Lung (tissue), 11 donors: ENCODE measurements at regions not wholly inside any gene's neighbourhood (a gene's known extent, or its start where the extent isn't known, plus 50 kb on each side); places are given as distances from the start of the nearest gene placed in this dataset.

ENCODE experiments used
- ATAC-seq: fragments of 200-7000 bp; cut with Tn5 transposase; one replicate; pipeline ENCODE4 v1.9.1; 2020; ENCODE audit warnings: moderate number of reproducible peaks; ENCODE audit not compliant: insufficient read depth, low FRiP score
- DNase-seq, 3 donors: peaks; one replicate each; pipeline ENCODE4 v3.0.0-alpha.2; 2013 to 2017
- H3K27ac ChIP-seq, 2 donors: one replicate each; pipeline ENCODE4 v1.5.1; 2013; ENCODE audit warnings: mild to moderate bottlenecking in 2 of 2, moderate library complexity in 2 of 2, control low read depth in 1 of 2, inconsistent platforms in 1 of 2, low read depth in 1 of 2, low read length in 1 of 2
- H3K27me3 ChIP-seq, 3 donors: one replicate each; pipeline ENCODE4 v1.5.1; 2013; ENCODE audit warnings: low read length in 2 of 3; ENCODE audit not compliant: control insufficient read depth in 3 of 3, insufficient read depth in 3 of 3
- H3K36me3 ChIP-seq, 4 donors: one replicate each; pipeline ENCODE4 v1.5.1; 2013; ENCODE audit warnings: low read length in 4 of 4, mild to moderate bottlenecking in 1 of 4, moderate library complexity in 1 of 4; ENCODE audit not compliant: control insufficient read depth in 4 of 4, insufficient read depth in 4 of 4
- H3K4me1 ChIP-seq, 5 donors: one replicate each; pipeline ENCODE4 v1.5.1; 2013; ENCODE audit warnings: low read length in 5 of 5, mild to moderate bottlenecking in 2 of 5, moderate library complexity in 1 of 5; ENCODE audit not compliant: control insufficient read depth in 5 of 5, insufficient read depth in 5 of 5
- H3K4me3 ChIP-seq: one replicate; pipeline ENCODE4 v1.5.1; 2013; ENCODE audit warnings: mild to moderate bottlenecking, control low read depth, moderate library complexity
- H3K9ac ChIP-seq, 2 donors: one replicate each; pipeline ENCODE4 v1.5.1; 2013; ENCODE audit warnings: low read length in 2 of 2, control low read depth in 1 of 2; ENCODE audit not compliant: insufficient read depth in 1 of 2
- H3K9me3 ChIP-seq, 4 donors: one replicate each; pipeline ENCODE4 v1.5.1; 2013; ENCODE audit warnings: low read length in 3 of 4, mild to moderate bottlenecking in 1 of 4, moderate library complexity in 1 of 4; ENCODE audit not compliant: control insufficient read depth in 4 of 4, insufficient read depth in 3 of 4
- CTCF ChIP-seq: IDR thresholded peaks from 2 replicates; pipeline ENCODE4 v1.5.1; 2012; ENCODE audit warnings: mild to moderate bottlenecking; ENCODE audit errors: control extremely low read depth, extremely low read depth
- WGBS, 2 donors: extraction: QIAGEN DNeasy Blood & Tissue Kit; methylation state at CpG; one replicate each; pipeline ENCODE4 v1.1.7; 2013; 5-methylcytosine and 5-hydroxymethylcytosine counted together
- donor health status: control.
- donor health status: control.
- donor health status: Bipolar disorder and iron deficiency.
- donor health status: healthy.
- donor health status: DM: yes; HTN: yes; CAD: no.

- no peak for TF ChIP-seq CTCF
- Histone ChIP-seq H3K4me1 (peaks cover 0 to 12% (median 4%) of the 10 kb centered on the region in 5 donors), H3K9ac (no peak overlapping the region), H3K27me3 (no peaks in the 10 kb centered on the region), H3K4me3 (no peak overlapping the region), H3K27ac (no peak overlapping the region), H3K36me3 (no peaks in the 10 kb centered on the region), H3K9me3 (peaks cover 0 to 7% (median 1%) of the 10 kb centered on the region in 4 donors)
- 83 to 85% methylated on average over 15 of the region's 15 CpGs for WGBS, 2 donors
- DNase-seq (no peak), ATAC-seq (no peak)
Observed at GRCh38 chr10:2476218-2476811, 591.0 kb upstream of the PFKP start.

- no peak for ATAC-seq
- no peak overlapping the region for H3K9ac ChIP-seq
- TF ChIP-seq CTCF: no peak
- no peak for DNase-seq
- H3K36me3 ChIP-seq: no peaks in the 10 kb centered on the region
- no peak overlapping the region for H3K27ac ChIP-seq
- H3K9me3 ChIP-seq: peaks cover 0 to 6% (median 1%) of the 10 kb centered on the region in 4 donors
- no peak overlapping the region for H3K4me3 ChIP-seq
- H3K27me3 ChIP-seq: no peaks in the 10 kb centered on the region
- H3K4me1 ChIP-seq: peaks cover 0 to 17% (median 4%) of the 10 kb centered on the region in 5 donors
- 60 to 64% methylated on average over 6 of the region's 6 CpGs for WGBS, 2 donors
Observed at GRCh38 chr10:2475711-2476217, 591.6 kb upstream of the PFKP start.

- Histone ChIP-seq H3K27ac (no peak overlapping the region), H3K36me3 (no peaks in the 10 kb centered on the region), H3K4me1 (peaks cover 0 to 21% (median 3%) of the 10 kb centered on the region in 5 donors), H3K27me3 (no peaks in the 10 kb centered on the region), H3K9me3 (peaks cover 0 to 6% (median 2%) of the 10 kb centered on the region in 4 donors), H3K4me3 (no peak overlapping the region), H3K9ac (no peak overlapping the region)
- no peak for TF ChIP-seq CTCF
- WGBS, 2 donors: 75 to 78% methylated on average over 1 of the region's 1 CpG
- ATAC-seq (no peak), DNase-seq (peak in 2 of 3 donors; percentile 80 to 85)
Observed at GRCh38 chr10:2471811-2472210, 595.5 kb upstream of the PFKP start.
